NCI-H2196 (cell line): ENCODE measurements at regions not wholly inside any gene's neighbourhood (a gene's known extent, or its start where the extent isn't known, plus 50 kb on each side); places are given as distances from the start of the nearest gene placed in this dataset.
"Not testable (repeated sequence)": the region's sequence is repeated elsewhere in the genome, so short reads cannot be mapped to it uniquely, and the experiment has no call there.

Source experiments
- DNase-seq: peaks from one replicate; lab custom pipeline; 2025; ENCODE audit not compliant: unreplicated experiment; lab: John Stamatoyannopoulos, UW

DNA sequence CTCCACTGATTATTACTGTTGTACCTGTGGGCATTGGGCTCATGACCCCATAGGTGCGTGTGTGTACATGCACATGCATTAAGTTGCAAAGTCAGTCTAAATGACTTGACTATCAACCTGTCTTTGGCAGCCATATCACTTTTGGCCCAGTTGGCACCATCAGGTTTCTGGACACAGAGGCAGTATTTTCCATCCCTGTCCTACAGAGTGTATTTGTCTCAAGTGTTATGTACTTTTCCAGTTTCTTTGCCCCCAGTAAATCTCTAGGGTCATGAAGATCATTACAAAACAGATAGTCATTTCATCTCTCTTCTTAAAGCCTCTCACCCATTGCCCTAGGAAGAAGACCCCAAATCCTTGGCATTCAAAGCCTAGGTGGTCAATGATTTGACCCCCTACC is 121.4 kb downstream of the C9orf152 start:
- DNase-seq: no peak

DNA sequence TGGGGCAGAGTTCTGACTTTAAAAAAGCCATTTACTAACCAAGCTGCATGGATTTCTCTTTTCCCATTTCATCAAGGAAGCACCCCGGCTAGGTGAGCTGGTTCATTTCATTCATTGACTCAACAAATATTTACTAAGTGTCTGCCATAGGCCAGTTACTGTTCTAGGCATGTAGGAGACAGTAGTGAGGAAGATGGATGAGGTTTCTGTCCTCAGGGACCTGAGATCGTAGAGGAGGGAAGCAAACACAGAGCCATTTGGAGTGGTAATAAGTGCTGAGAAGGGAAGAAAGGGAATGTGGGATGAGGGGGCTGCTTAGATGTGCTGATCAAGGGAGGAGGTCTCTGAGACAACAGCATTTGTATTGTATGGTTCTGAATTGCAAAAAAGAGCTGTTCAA is 120.4 kb downstream of the C9orf152 start:
- no peak for DNase-seq

GRCh38 chr9:110088099-110088498 is 119.9 kb downstream of the C9orf152 start:
- peak; percentile 41 for DNase-seq

- DNase-seq: peak; percentile 76
Observed at GRCh38 chr9:110089681-110090370, 118.1 kb downstream of the C9orf152 start.

- DNase-seq: no peak
Observed at GRCh38 chr9:110092792-110093191, 115.2 kb downstream of the C9orf152 start.

- DNase-seq: no peak
Observed at GRCh38 chr9:110093417-110093816, 114.5 kb downstream of the C9orf152 start.

DNA sequence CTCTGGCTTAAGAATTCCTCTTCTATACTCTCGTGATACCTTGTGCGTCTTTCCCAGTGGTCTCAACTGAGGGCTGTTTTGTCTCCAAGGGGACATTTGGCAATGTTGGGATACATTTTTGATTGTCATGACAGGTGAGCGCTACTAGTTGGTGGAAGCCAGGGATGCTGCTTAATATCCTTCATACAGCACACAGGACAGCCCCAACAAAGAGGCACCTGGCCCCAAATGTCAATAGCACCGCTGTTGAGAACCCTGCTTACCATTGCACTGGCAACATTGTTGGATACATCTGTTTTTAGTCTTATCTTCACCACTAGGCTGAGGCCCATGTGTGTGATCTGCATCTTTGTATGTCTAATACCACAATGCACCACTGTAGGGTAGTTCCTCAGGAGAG is 114.1 kb downstream of the C9orf152 start:
- no peak for DNase-seq

DNA sequence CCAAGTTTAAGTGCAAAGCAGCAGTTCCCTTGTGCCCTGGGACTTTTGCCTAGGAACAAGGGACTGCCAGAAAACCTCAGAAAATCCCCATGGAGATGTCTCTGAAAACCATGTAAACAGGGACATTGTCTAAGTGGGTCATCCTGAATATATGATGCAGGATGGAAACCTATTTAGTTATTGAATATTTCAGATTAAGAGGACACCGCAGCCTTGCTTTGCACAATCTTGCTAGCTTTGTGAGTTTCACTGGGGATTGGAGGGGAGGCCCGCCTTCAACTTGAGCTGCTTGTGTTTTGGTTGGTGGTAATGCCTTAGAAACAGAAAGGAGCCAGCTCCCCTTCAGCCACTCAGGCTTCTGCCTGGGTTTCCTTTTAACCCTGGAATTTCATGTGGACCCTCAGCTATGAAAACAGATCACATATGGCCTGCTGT is 112.8 kb downstream of the C9orf152 start:
- DNase-seq: no peak

DNA sequence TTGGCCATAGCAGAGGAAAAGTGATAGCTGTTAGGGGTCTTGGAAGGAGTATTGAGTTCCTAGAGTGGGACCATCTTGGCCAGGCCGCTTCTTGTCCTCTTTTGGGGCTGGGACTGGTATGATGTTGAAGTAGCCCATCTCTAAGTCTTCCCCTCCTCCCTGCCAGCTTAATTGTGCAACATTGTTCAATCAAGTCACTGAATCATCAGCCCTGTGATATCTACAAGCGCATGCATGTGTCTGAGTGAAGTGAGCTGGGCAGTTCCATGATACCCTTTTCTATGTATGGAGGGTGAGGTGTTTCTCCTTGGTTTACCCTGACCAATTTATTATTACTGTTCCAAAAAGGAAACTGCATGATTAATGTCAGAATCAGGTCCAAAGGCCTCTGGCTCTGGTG is 112.2 kb downstream of the C9orf152 start:
- DNase-seq: no peak

GRCh38 chr9:110096674-110097073 is 111.3 kb downstream of the C9orf152 start:
- not testable (repeated sequence) for DNase-seq

- DNase-seq: no peak
Observed at GRCh38 chr9:110099236-110100095, 108.5 kb downstream of the C9orf152 start.

DNA sequence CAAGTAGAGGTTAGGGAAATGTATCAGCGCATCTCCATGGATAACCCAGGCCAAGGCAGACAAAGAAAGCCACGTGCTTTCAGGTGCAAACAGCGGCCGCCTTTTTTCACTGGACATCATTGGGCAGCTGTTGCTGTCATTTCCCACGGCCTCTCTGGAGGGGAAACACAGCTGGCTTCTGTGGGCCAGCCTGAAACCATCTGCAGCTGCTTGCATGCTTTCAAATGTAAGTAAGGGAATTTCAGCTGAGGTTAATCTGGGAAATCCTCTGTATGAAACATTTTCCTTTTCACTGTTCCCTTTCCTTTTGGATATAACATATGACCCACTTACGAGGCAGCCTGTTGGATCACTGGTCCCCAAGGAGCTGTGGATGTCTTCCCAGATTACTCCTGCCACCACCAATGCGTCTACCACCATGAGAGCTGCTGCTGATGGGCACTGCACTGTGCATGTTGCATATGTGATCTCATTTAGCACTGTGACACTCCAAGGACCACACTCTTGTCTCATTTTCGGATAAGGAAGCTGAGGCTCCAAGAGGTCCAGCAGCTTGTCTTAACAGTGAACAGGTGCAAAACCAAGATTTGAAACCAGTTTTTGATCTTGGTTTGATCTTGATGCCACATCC is 106.3 kb downstream of the C9orf152 start:
- no peak for DNase-seq

GRCh38 chr9:110103257-110103656 is 104.7 kb downstream of the C9orf152 start:
- no peak for DNase-seq

DNA sequence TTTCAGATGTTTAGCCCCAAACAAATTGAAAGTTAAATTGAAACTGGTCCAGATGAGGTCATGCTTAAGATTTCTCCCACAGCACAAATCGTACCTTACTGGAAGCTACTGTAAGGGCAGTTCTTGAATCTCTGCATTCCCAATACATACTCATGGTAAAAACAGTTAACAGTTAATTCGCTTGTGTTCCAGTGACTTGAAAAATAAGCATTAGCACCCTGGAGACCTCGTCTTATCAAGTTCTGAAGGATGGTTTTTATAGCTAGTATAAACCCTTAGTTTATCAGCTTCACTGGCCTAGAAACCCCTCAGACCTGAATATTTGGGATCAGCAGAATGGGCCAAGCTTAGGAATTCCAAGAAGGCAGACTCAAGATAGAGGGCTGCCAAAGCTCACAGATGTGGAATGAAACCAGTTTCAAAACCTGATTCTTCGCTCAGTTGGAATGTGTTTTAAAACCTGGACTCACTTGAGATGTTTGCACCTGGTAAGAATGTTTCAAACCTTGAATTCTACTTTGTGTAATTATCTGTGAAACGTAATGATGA is 103.6 kb downstream of the C9orf152 start:
- DNase-seq: no peak

DNA sequence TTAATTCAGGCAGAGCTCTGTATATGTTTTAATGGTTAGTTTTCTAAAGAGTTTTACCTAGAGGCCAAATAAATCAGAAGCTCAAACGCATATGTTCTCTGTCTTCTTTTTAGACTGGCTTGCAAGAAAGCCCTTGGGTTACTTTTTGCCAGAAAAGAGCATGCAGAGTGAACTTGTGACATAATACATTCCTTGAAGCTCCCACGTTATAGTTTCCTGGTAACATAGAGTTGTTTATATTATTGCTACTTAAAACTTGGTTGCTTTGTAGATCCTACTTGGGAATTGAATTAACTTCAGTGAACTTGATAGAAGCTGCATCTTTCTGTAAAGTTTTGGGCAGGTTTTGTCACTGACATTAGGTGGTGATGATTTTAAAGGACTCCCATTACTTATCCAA is 102.9 kb downstream of the C9orf152 start:
- DNase-seq: no peak

DNA sequence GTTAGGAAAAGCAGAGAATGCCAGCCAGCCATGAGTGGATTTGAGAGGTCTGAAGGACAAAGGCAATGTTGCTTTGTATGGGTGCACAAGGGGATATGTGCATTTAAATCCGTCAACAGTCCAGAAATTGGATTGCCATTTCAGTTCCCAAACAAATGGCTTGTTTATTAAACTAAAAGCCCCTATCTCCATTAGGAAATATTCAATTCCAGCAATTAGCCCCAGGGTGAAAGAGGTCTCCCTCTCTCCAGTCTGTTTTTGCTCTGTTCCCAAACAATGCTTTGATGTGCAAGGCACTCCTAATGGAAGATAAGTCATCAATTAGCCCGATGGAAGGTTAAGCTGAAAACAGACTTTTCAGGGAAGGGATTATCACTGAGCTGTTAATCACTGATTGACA is 101.3 kb downstream of the C9orf152 start:
- no peak for DNase-seq

DNA sequence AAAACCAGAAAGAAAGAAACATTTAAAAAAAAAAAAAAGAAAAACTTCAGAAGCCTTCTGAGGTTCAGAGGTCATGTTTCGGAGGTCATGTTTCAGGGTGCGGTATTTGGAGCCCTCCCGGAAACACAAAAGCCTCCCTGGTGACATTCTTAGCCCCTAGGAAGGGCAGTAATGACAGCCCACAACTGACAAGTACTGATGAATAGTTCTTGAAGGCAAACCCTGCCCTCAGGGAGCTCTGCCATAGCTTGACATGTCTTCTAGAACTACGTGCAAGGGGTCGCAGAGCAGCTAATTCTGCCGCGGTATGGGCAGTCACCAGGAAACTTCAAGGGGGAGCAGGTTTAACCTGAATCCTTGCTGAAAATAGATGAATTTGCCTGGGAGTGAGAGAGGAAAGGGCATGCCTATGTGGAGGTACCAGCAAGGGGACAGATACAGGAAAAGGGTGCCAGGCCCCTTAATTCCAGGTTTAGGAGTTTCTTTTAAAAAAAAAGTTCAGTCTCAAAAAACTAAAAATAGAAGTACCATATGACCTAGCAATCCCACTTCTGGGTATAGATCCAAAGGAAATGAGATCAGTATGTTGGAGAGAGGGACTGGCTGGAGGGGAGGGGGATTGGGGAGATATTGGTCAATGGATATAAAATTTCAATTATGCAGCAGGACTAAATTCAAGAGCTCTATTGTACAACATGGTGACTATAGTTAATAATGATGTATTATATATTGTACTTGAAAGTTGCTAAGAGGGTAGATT is 98.4 kb downstream of the C9orf152 start:
- DNase-seq: no peak

GRCh38 chr9:110110154-110110553 is 97.8 kb downstream of the C9orf152 start:
- DNase-seq: no peak

- no peak for DNase-seq
Observed at GRCh38 chr9:110111868-110112267, 96.1 kb downstream of the C9orf152 start.

DNA sequence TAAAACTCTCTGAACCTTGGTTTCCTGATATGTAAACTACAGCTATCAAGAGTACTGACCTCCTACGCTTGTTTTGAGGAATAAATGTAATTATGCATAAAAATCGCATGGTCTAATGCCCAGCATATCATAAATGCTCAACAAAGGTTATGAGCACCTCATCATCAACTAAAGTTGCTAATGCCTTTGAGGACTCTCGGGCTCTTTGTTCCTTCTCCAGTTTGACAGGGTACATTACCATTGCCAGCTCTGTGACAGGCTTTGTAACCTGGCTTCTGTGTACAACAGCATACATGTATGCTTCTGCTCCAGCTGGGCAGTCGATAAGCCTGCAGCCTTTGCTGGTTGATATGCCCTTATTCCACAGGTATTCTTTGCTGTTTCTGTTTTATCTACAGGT is 95.2 kb downstream of the C9orf152 start:
- DNase-seq: no peak
